ENCODE measurements at regions not wholly inside any gene's neighbourhood (a gene's known extent, or its start where the extent isn't known, plus 50 kb on each side); places are given as distances from the start of the nearest gene placed in this dataset.

DNA sequence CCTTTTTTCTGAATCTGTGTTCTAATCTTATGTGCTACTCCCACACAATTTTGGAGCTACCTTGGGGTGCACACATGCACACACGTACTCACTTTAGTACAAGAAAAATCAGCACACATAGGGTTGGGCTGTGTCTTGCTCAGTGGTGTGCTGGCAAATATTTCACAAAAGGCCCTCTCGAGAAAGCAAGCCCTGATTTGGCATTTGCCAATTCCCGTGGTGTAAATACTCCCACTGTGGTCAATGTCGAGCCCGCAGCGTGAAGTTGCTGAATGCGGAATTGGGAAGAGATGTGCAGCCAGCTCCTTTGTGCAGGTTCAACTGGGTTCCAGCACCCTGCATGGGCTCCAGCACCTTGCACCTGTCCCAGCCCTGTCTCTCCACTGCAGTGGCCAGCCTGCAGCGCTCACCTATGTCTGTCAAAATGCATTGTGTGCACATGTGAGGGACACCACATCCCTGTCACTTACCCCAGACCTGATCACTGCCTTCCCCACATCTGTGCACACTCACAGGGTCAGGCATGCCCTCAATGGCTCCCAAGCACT is 78.4 kb upstream of the WNT4 start:
- DNase-seq = no peak

DNA sequence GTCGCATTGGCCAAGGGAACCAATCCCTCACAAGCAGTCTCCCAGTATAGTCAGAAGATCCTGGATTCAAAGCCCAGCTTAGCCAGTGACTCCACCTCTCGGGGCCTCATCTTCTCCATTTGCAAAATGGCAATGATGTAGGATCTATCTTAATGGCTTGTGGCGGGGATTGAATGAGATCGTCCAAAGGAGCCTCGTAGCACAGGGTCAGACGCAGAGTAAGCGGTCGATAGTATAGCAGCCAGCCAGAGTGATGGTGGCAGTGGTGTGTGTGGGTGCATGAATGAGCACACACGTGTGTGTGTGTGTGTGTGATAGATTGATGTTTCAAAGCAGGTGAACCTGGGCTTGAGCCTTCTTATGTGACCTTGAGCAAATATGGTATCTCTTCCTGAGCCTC is 79.8 kb upstream of the WNT4 start:
- DNase-seq = no peak

DNA sequence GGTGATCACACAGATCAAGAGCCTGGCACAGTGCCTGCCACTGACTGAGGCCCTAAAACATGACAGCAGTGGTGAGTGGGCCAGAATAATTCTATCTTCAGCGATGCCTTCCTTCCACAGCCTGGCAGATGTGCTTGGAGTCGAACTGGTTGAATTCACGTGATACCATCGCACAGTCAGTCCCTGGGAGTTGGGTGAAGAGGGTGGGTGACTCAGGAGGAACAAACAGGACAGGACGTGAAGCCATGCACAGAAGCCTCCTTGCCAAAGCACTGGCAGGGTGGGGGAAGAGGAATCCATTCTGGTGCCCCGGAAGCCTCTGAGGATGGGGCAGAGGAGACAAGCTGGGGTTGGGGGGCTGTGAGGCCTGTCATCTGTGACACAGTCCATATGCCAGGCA is 80.3 kb upstream of the WNT4 start:
- DNase-seq = no peak

DNA sequence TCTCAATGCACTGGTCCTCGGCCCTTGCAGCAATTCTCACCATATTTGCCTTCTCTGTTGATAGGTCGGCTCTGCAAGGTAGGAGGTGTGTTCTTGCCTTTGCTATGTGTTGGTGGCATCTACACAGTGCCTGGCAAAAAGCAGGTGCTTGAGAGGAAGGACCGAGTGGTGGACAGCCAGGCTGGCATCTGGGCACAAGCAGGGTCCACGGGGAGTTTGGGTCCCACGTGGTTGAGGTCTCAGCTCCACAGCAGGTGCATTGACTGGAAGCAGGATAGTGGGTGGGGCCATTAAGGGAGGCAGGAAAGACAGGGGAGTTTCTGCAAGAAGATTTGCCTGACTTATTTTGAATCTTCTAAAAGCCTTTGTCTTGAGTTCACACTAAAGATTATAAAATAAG is 81.2 kb upstream of the WNT4 start:
- no peak for DNase-seq

DNA sequence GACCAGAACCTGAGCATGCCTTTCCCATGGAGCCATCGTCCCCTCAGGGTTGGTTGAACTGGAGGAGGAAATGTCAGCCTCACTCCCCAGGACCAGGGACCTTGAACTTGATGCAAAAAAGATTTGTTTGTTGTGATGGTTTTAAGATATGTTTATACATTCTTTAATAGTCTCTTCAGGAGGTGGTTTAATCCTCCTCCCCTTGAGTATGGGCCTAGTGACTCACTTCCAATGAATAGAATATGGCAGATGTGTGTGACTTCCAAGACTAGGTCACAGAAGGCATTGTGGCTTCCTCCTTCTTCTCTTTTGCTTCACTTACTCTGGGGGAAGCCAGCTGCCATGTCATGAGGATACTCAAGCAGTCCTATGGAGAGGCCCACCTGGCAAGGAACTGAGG is 81.7 kb upstream of the WNT4 start:
- DNase-seq = no peak

DNA sequence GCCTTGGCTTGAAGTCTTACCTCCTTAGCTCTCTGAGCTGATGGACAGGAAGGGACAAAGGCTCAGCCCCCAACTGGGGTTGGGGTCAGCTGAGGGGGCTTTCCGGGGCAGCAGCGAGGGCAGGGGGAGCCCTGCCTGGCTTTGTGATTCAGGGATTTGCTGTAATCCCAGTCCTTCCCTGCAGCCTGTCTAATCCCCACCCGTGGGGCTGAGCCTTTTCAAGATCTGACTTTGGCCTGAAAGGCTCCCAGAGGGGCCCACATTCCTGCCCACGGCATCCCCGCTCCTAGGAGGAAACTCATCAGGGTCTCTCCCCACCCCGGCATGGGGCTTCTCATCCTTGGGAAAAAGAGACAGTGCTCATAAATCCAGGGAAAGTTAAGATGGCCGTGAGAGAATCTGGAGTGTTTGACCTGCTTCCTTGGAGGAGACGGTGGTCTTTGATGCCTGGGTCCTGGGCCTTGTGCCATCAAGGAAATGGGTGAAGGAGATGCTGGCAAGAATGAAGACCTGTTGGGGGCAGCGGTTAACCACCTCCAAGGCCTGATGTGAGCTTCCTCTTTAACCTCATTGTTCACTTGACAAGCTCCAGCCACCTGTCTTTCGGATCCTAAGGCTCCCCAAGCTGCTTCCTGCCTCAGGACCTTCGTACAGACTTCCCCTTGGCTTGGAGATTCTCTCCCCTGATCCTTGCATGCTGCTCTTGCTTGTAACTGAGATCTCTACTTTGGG is 83.1 kb upstream of the WNT4 start:
- DNase-seq = no peak

DNA sequence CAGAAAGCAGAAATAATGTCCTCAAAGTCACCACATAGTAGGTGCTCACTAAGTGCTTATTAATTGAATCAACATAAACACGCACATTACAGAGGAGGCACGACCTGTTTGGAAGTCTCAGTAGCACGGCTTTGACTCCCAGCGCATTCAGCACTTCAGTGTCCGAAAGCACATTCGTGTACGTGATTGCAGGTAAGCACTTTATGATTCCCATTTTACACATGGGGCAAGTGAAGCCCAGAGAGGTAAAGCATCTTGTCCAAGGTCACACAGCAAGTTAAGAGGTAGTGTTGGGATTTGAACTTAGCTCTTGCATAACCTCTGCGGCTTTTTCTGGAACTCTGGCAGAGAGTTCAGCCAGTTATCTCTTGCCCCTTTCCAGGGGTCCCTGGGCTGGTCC is 85.2 kb upstream of the WNT4 start:
- DNase-seq = no peak

DNA sequence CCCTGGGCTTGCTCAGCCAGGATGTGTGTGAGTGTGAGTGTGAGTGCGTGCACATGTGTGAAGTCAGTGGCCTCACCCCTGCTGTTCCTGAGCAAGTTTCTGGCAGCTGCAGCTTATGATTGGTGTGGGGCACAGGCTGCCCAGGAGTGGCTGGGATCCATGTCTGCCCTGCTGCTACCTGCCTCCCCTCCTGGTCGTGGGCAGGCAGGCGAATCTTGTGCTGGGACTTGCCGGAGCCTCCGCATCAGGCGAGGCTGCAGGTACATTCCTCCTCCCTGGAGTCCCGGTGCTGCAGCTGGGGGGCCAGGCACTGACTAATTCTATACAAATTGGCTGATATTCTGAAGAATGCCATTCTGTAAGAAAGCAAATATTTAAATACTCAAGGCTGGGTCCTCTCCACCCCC is 85.6 kb upstream of the WNT4 start:
- DNase-seq = no peak

DNA sequence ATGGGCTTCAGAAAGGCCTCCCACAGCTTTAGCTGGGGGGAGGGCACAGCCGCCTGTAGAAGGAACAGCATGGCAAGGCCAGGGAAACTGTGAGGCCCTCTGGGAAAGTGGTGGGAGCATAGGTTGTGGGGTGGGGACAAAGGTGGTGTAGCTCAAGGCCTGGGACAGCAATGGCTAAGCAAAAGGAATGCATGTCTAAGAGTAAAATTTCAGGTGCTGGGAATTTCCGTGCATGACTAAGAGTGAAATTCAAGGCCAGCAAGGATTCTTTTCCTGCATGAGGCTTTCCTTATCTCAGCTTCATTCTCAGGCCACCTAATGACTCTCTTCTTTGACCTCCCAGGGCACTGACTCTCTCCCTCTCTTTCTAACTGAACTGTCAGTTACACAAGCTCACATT is 86.5 kb upstream of the WNT4 start:
- no peak for DNase-seq

DNA sequence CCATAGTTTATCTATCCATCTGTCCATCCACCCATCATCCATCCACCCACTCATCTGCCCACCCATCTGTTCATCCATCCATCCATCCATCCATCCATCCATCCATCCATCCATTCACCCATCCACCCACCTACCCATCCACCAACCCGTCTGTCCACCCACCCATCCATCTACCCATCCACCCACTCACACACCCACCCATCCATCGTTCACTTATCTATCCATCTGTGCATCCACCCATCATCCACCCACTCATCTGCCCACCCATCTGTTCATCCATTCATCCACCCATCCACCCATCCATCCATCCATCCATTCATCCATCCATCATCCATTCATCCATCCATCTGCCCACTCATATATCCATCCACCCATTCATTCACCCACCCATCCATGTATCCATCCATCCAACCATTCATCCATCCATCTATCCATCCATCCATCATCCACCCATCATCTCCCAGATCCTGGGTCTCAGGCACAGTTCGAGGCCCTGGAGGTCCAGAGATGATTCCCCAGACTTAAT is 88.2 kb upstream of the WNT4 start:
- no peak for DNase-seq

DNA sequence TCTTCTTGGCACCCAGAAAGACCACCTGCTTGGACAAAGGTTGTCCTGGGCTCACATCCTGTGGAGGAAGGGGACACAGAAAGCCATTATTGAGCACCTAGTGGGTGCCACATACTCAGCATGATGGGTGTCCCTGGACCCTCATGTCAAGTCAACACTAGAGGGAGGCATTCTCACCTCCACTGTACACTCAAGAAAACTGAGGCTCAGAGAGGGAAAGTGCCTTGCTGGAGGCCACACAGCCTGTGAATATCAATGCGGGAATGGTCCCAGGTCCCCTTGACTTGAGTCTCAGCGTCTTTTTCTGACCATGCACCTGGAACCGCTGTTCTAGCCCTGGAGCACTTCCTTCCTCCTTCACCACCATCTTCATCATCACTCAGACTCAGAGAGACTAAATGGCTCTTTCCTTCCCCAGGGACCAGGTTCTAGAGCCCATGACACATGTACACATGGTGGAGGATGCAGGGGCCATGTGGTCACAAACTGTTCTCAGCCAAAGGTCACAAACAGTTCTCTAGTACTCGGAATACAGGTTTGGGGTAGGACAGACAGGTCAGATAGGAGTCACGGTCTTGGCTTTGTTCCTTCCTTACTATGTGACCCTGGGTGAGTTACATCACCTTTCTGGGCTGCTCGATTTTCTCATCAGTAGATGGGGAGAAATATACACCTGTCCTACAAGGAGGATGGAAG is 89.2 kb upstream of the WNT4 start:
- no peak for DNase-seq

DNA sequence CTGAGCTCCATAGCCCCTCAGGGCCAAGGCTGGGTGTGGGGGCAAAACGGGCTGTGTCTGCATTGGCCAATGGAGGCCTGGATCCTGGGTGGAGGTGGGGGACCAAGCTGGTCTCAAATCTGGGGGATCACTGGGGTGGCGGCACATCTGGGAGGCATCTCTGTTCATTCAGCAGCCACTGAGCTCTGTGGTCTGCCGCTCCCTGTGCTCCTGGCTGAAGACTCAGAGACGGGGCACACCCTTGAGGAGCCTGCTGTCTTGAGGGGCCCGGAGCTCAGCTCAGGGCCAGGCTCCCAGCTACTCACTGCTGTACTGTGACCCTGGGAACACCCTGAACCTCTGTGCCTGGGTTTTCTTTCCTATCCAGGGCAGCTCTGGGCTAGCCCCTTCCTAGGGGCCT is 90.3 kb upstream of the WNT4 start:
- no peak for DNase-seq

DNA sequence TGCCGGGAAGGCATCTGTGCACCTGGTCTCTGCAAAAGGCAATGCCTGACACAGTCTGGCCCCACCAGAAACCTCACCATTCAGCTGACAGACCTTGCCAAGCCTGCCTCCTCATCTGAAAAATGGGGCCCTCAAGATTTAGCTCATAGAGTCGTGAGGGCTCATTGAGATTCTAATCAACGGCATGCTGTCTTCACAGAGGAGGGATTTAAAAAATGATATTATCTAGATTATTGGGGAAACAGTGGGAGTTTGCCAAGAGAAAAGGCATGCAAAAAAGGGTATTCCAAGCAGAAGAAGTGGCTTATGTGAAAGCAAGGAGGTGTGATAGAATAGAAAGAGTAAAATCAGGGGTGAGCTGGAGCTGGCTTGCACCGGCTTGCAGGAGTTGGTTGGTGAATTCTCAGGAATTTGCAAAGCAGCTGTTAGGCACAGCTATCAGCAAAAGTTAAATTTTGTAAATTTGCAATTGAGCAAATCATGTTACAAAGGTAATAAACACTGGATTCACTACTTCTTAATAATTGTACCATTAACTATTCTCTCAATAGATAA is 91.7 kb upstream of the WNT4 start:
- DNase-seq = no peak

DNA sequence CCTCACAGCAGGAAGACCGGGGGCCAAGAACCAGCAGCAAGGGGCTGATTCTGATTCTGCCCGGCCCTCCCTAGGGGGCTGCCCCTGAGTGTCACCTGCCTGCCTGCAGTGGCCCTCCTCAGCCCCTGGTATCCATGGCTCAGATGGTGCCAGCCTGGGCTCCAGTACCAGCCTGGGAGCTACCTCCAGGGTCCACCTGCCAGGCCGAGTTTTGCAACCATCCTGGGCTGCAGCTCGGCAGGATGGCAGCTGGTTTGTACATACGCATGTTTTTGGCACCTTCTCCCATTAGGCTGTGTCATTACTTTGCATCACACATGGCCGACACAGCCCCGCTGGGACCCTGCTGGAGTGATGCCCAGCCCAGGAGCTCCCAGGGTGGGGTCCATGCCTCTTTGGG is 93.3 kb upstream of the WNT4 start:
- DNase-seq = no peak

DNA sequence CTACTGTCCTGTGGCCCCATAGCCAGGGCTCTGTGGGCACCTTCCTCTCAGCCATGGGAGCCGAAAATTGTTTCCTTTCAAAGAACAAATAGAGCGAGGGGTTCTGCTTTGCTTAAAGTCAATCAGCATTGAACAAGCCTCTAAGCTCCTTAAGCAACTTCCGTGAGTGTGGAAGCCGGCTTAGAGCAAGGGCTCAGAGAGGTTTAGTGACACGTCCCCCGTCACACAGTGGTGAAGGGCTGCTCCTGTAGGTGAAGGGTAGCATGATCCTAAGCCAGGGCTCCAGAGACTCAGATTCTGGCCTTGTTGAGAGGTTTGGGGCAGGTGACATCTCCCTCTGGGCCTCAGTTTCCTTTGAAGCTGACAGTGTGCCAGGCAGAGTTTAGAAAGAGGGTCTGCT is 94.0 kb upstream of the WNT4 start:
- DNase-seq = no peak

DNA sequence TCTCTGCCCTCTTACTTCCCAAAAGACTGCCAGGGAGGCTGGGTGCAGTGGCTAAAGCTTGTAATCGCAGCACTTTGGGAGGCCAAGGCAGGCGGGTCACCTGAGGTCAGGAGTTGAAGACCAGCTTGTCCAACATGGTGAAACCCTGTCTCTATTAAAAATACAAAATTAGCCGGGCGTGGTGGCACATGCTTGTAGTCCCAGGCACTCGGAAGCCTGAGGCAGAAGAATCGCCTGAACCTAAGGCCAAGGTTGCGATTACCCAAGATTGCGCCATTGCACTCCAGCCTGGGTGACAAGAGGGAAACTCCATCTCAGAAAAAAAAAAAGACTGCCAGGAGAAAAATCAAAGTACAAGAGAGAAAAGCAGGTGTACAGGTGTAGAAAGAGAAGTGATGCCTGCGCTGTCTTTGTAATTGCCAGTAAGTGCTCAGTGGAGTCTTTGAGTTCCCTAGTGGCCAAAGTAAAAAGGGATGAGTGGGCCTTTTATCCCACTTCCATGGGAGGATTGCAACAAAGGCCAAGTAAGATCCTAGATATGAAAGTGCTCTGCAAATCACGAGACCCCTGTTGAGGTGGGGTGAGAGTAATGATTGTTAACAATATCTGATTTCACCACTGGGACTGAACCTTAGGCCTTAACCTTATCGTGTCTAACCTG is 94.7 kb upstream of the WNT4 start:
- DNase-seq = no peak

DNA sequence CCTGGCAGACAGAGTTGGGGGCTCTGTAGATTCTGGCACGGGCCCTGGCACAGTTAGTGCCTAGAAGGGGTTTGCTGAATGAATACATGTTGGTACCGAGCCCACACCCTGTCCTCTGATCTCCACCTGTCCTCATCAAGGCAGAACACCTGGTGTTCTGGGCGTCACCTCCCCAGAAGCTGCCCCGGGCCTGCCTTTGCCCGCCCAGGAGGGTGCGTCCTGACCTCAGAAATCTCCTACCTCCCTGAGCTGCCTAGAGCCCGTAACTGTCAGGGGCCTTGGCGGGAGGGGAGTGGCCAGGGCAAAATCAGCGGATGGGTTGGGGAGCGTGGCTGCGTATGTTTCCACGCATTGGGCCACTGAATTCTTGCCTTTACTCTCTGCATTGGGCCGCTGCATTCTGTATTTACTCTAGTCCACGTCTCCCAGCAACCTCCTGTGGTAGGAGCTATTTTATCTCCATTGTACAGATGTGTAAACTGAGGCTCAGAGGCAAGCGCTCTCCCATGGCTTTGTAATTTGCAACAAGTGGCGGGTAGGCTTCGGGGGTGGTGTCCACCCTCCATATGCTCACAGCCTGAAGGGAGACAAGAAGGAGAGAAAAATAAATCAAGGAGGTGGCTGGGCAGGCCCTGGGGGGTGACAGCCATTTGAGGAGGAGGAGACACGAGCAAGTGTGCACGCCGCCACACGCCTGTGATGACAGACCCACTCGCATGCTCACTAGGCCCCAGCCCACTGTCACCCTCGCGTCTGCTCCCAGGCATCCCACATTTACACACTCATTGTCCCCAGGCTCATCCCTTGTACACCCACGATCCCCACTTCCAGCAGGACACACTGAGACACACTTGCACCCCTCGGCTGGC is 95.7 kb upstream of the WNT4 start:
- DNase-seq = no peak

DNA sequence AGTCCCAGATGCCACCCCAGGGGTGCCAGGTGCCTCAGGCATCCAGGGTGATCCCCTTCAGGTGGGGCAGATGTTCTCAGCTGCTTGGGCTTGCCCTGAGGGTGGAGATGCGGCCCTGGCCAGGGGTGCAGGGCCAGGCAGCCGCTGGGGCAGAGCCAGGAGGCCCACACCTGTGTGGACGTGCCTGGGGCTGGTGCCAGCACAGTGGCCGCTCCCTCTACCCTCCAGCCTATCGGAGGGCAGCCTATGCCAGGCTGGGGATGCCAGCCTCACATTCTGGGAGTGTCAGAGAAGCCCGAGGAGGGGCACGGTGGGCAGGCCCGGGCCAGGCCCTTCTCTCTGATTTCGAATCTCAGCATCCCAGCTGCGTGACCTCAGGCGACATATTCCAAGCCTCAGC is 96.5 kb upstream of the WNT4 start:
- DNase-seq = no peak

DNA sequence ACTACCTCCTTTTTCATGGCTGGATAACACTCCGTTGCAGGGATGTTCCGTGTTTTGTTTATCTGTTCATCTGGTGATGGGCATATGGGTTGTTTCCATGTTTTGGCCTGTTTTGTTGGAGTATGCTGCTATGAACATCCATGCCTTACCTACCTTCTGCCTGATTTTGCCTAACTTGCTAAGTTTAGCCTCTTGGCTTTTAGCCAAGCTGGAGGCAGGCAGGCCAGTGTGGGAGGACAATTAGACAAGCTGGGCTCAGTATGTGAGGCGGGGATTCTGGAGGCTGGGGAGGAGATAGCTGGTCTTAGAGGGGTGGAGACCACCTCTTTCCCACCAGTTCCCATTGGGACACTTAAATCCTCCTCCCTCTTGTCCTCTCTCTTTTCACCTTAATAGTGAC is 98.4 kb upstream of the WNT4 start:
- no peak for DNase-seq

DNA sequence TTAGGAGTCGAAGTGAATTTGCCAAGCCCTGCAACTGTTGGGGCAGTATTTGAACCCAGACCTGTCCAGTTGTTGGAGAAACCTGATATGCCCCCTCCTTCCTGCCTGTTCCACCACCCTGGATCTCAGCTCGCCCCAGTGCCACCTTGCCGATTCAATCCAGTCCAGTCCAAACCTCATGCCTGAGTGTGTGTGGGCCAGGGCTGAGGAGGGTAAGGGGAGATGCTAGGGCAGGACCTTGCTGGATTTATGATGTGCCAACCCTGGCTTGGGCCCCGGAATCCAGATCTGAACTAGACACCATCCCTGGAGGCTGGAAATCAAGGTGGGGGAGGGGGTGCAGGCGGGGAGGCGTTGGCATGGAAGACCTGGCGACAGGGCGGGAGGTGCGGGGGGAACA is 98.9 kb upstream of the WNT4 start:
- no peak for DNase-seq

DNA sequence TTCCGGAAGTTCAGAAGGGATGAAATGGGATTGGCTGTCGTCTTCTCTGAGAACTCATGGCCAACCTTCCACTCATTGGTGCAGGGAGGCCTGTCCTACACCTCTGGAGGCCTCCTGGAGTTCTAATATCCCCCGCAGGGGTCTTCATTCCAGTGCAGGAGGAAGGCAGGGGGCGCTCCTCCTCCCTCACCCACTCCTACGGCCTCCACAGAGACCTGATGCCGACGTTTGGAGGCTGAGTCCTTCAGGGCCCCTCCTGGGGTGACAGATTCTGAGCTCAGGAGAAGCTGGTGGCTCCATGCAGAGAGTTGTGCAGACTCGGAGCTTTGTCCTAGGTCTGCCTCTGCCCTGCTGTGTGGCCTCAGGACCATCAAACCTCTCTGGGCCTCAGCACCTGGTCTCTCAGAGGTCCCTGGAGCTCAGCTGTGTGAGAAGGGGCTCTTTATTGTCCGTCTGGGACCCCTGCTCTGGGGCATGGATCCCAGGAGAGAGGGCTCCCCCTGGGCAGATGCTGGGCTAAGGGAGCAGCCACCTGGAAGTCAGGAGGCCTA is 102.3 kb upstream of the WNT4 start:
- no peak for DNase-seq

DNA sequence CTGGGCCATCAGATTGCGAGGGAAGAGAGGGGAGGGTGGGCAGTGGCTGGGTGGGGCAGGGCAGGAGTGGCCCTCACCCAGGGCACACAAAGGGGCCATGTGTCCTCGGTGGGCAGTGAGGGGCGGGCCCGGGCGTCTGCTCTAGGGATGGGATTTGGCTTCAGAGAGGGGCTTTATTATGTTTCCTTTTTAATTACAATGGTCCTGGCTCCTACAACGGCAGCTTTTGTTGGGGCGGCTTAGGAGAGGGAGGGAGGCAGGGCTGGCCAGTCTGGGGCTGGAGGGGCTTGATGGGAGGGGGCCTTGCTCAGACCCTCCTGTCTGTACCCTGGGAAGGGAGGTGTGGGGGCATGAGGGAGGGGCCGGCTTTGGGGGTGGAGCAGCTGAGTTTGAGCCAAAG is 102.8 kb upstream of the WNT4 start:
- DNase-seq = no peak

Measured in activated CD8-positive, alpha-beta memory T cell treated with anti-CD3 and anti-CD28 coated beads, Interleukin-2, amount 50 U/mL, for 4 hours (primary cell).